DOHH2 (cell line): ENCODE measurements at regions not wholly inside any gene's neighbourhood (a gene's known extent, or its start where the extent isn't known, plus 50 kb on each side); places are given as distances from the start of the nearest gene placed in this dataset.

Source experiments
- H3F3A ChIP-seq: fragments of 200-600 bp; sonication (generic), shearing (Covaris generic); 2 replicates; pipeline ENCODE4 v1.6.0; 2016; ENCODE audit warnings: antibody characterized with exemption, mild to moderate bottlenecking; ENCODE audit not compliant: control insufficient read depth, insufficient read depth
- H3K27ac ChIP-seq: fragments of 200-600 bp; sonication (generic); 2 replicates; pipeline ENCODE4 v1.5.1; 2014; ENCODE audit warnings: low read depth, mild to moderate bottlenecking, low read length, moderate library complexity
- H3K27me3 ChIP-seq: fragments of 200-600 bp; sonication (generic); 2 replicates; pipeline ENCODE4 v1.6.1; 2014; ENCODE audit warnings: mild to moderate bottlenecking, low read length, mixed read lengths; ENCODE audit not compliant: control insufficient read depth
- H3K36me3 ChIP-seq: fragments of 200-600 bp; sonication (generic); 2 replicates; pipeline ENCODE4 v1.6.1; 2014; ENCODE audit warnings: mild to moderate bottlenecking, low read length, moderate library complexity, mixed read lengths; ENCODE audit not compliant: control insufficient read depth
- H3K4me1 ChIP-seq: fragments of 200-600 bp; sonication (generic); 2 replicates; pipeline ENCODE4 v1.6.1; 2014; ENCODE audit warnings: mild to moderate bottlenecking, low read length, mixed read lengths; ENCODE audit not compliant: control insufficient read depth
- H3K4me2 ChIP-seq: fragments of 200-600 bp; sonication (generic); 2 replicates; pipeline ENCODE4 v1.6.0; 2014; ENCODE audit warnings: mild to moderate bottlenecking, low read length, moderate library complexity
- H3K4me3 ChIP-seq: fragments of 200-600 bp; sonication (generic); 2 replicates; pipeline ENCODE4 v1.5.1; 2014; ENCODE audit warnings: mild to moderate bottlenecking, low read length, mixed read lengths
- H3K79me2 ChIP-seq: fragments of 200-600 bp; sonication (generic); 2 replicates; pipeline ENCODE4 v1.6.1; 2014; ENCODE audit warnings: mild to moderate bottlenecking, low read length, mixed read lengths; ENCODE audit not compliant: control insufficient read depth
- H3K9me2 ChIP-seq: fragments of 200-600 bp; sonication (generic); replicated peaks from 2 replicates; pipeline ENCODE4 v1.6.1; 2014; ENCODE audit warnings: mild to moderate bottlenecking, low read length, mixed read lengths; ENCODE audit not compliant: control insufficient read depth
- H3K9me3 ChIP-seq: fragments of 200-600 bp; sonication (generic); 2 replicates; pipeline ENCODE4 v1.6.1; 2014; ENCODE audit warnings: antibody characterized with exemption, low read length, mixed read lengths; ENCODE audit not compliant: control insufficient read depth, insufficient read depth
- H4K20me1 ChIP-seq: fragments of 200-600 bp; sonication (generic); 2 replicates; pipeline ENCODE4 v1.6.0; 2014; ENCODE audit warnings: low read depth, mild to moderate bottlenecking, antibody characterized with exemption, low read length, moderate library complexity; ENCODE audit not compliant: control insufficient read depth, insufficient read depth
- CTCF ChIP-seq: fragments of 200-600 bp; sonication (generic); IDR thresholded peaks from one replicate; pipeline ENCODE4 v1.5.1; 2014; ENCODE audit warnings: antibody characterized with exemption, mild to moderate bottlenecking, low read depth, low read length; ENCODE audit not compliant: poor library complexity, severe bottlenecking
- EZH2phosphoT487 ChIP-seq: fragments of 200-600 bp; sonication (generic); IDR thresholded peaks from 2 replicates; pipeline ENCODE4 v1.6.1; 2017; ENCODE audit warnings: borderline replicate concordance, mild to moderate bottlenecking, antibody characterized with exemption, low read length, moderate library complexity, mixed read lengths

DNA sequence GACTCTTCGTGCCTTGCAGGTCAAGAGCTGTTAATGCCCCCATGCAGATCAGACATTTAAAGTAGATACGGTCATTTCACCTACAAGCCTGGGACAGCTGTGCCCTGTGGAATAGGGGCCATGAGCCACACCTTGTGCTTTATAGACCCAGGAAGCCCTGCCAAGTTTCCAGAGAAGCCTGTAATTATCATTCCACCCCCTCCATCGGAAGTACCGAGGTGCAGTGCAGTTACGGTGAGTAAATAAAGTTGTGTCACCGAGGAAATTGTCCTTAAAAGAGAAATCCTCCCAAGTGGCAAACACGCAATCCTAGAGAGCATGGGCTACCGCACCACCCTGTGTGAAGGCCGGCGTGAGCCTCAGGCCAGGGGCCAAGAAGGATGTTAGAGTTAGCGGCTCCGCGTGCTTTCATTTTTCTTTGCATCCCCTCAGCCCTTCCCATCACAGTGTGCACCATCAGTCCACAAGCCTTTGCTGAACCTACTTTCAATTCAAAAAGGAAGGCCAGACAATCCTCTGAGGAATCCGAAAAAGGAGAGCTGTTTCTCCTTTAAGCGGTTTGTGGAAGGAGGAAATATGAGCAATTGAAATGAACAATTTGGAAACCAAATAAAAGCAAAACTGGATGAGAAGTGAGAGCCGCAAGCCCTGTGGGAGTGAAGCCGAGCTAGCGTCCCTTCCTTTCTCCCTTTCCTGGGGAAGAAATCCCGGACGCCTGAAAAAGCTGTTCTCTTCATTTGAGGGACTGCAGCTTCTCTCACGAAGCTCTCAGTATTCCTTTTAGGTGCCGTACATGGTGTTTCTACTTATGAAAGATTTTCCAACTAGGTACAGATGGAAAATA lies 183.3 kb upstream of the PDE10A start:
- H3F3A ChIP-seq, result no peaks in the 10 kb centered on the region
- no peak overlapping the region for H3K4me2 ChIP-seq
- H3K4me3 ChIP-seq, result no peak overlapping the region
- H3K27me3 ChIP-seq, result peaks cover 16% of the 10 kb centered on the region
- no peaks in the 10 kb centered on the region for H3K79me2 ChIP-seq
- H3K9me2 ChIP-seq, result no peaks in the 10 kb centered on the region
- H3K36me3 ChIP-seq, result no peaks in the 10 kb centered on the region
- H3K27ac ChIP-seq, result no peak overlapping the region
- H4K20me1 ChIP-seq, result no peaks in the 10 kb centered on the region
- H3K4me1 ChIP-seq, result no peaks in the 10 kb centered on the region
- TF ChIP-seq CTCF (no peak), EZH2phosphoT487 (no peak)
- no peaks in the 10 kb centered on the region for H3K9me3 ChIP-seq

- Histone ChIP-seq H3K4me3 (no peak overlapping the region), H3K27me3 (peaks cover 16% of the 10 kb centered on the region), H4K20me1 (no peaks in the 10 kb centered on the region), H3K4me1 (no peaks in the 10 kb centered on the region), H3K79me2 (no peaks in the 10 kb centered on the region), H3K36me3 (no peaks in the 10 kb centered on the region), H3K27ac (no peak overlapping the region), H3K9me3 (no peaks in the 10 kb centered on the region), H3K9me2 (no peaks in the 10 kb centered on the region), H3K4me2 (no peak overlapping the region), H3F3A (no peaks in the 10 kb centered on the region)
- TF ChIP-seq CTCF, result no peak
Observed at GRCh38 chr6:165845493-165845892, 182.5 kb upstream of the PDE10A start.

- H3K4me2 ChIP-seq, result no peak overlapping the region
- H3K36me3 ChIP-seq, result no peaks in the 10 kb centered on the region
- no peak overlapping the region for H3K4me3 ChIP-seq
- H3K9me3 ChIP-seq, result no peaks in the 10 kb centered on the region
- no peak overlapping the region for H3K27ac ChIP-seq
- H3K79me2 ChIP-seq, result no peaks in the 10 kb centered on the region
- H3K27me3 ChIP-seq, result peaks cover 16% of the 10 kb centered on the region
- H3K4me1 ChIP-seq, result no peaks in the 10 kb centered on the region
- H3K9me2 ChIP-seq, result no peaks in the 10 kb centered on the region
- no peaks in the 10 kb centered on the region for H3F3A ChIP-seq
- no peaks in the 10 kb centered on the region for H4K20me1 ChIP-seq
- TF ChIP-seq CTCF (no peak), EZH2phosphoT487 (no peak)
Observed at GRCh38 chr6:165844801-165845364, 181.8 kb upstream of the PDE10A start.
